GM23248 (cell line): ENCODE measurements at regions not wholly inside any gene's neighbourhood (a gene's known extent, or its start where the extent isn't known, plus 50 kb on each side); places are given as distances from the start of the nearest gene placed in this dataset.
A peak's percentile ranks its signal among the peaks of the same experiment; 100 is the strongest.

Experiments used
- DNase-seq: peaks from one replicate; pipeline ENCODE4 v3.0.0-alpha.2; 2015
- H2AFZ ChIP-seq: fragments of 200-600 bp; sonication (generic); 2 replicates; pipeline ENCODE4 v1.6.1; 2016; ENCODE audit warnings: antibody characterized with exemption
- H3F3A ChIP-seq: fragments of 200-600 bp; sonication (generic); 2 replicates; pipeline ENCODE4 v1.6.1; 2016; ENCODE audit warnings: mild to moderate bottlenecking, antibody characterized with exemption, mixed run types; ENCODE audit not compliant: insufficient read depth
- H3K27ac ChIP-seq: fragments of 200-600 bp; sonication (generic); 2 replicates; pipeline ENCODE4 v1.5.1; 2016; ENCODE audit warnings: mild to moderate bottlenecking
- H3K27me3 ChIP-seq: fragments of 200-600 bp; sonication (generic); replicated peaks from 2 replicates; pipeline ENCODE4 v1.6.1; 2016; ENCODE audit warnings: mild to moderate bottlenecking; ENCODE audit not compliant: insufficient read depth
- H3K36me3 ChIP-seq: fragments of 200-600 bp; sonication (generic); 2 replicates; pipeline ENCODE4 v1.6.1; 2016; ENCODE audit warnings: low read depth, mild to moderate bottlenecking
- H3K4me1 ChIP-seq: fragments of 200-600 bp; sonication (generic); 2 replicates; pipeline ENCODE4 v1.6.1; 2016; ENCODE audit warnings: mild to moderate bottlenecking; ENCODE audit not compliant: insufficient read depth
- H3K4me2 ChIP-seq: fragments of 200-600 bp; sonication (generic); one replicate; pipeline ENCODE4 v1.6.1; 2016; ENCODE audit warnings: mild to moderate bottlenecking; ENCODE audit not compliant: unreplicated experiment
- H3K4me3 ChIP-seq: fragments of 200-600 bp; sonication (generic); 2 replicates; pipeline ENCODE4 v1.5.1; 2016; ENCODE audit warnings: mild to moderate bottlenecking
- H3K79me2 ChIP-seq: fragments of 200-600 bp; sonication (generic); 2 replicates; pipeline ENCODE4 v1.6.1; 2016; ENCODE audit warnings: mild to moderate bottlenecking; ENCODE audit not compliant: insufficient read depth
- H3K9ac ChIP-seq: fragments of 200-600 bp; sonication (generic); 2 replicates; pipeline ENCODE4 v1.6.1; 2016; ENCODE audit warnings: mild to moderate bottlenecking
- H3K9me2 ChIP-seq: fragments of 200-600 bp; sonication (generic); 2 replicates; pipeline ENCODE4 v1.6.1; 2016; ENCODE audit warnings: mixed run types, mild to moderate bottlenecking, moderate library complexity; ENCODE audit not compliant: insufficient read depth
- H3K9me3 ChIP-seq: fragments of 200-600 bp; sonication (generic); one replicate; pipeline ENCODE4 v1.6.1; 2017; ENCODE audit warnings: low read depth
- H4K20me1 ChIP-seq: fragments of 200-600 bp; sonication (generic); 2 replicates; pipeline ENCODE4 v1.6.0; 2016; ENCODE audit not compliant: insufficient read depth
- EZH2 ChIP-seq: fragments of 200-600 bp; sonication (generic); IDR thresholded peaks from 2 replicates; pipeline ENCODE4 v1.6.1; 2018; ENCODE audit warnings: antibody characterized with exemption, mild to moderate bottlenecking; ENCODE audit not compliant: insufficient read depth, poor library complexity, severe bottlenecking
- EZH2phosphoT487 ChIP-seq: fragments of 200-600 bp; sonication (generic); IDR thresholded peaks from 2 replicates; pipeline ENCODE4 v1.6.1; 2018; ENCODE audit warnings: antibody characterized with exemption, moderate library complexity, mild to moderate bottlenecking, low read depth; ENCODE audit not compliant: insufficient read depth
- WGBS, 2 experiments: methylation state at CpG; one replicate each; pipeline ENCODE4 v1.1.6; 2015 to 2017; ENCODE audit warnings: low lambda C conversion rate in 2 of 2, low coverage in 1 of 2; ENCODE audit errors: missing lambda C conversion rate in 2 of 2; 5-methylcytosine and 5-hydroxymethylcytosine counted together
- in situ Hi-C: fragments of 300-500 bp; cut with MboI; formaldehyde crosslinking; loops from 2 replicates; pipeline ENCODE4 v1.15.0; 2020

DNA sequence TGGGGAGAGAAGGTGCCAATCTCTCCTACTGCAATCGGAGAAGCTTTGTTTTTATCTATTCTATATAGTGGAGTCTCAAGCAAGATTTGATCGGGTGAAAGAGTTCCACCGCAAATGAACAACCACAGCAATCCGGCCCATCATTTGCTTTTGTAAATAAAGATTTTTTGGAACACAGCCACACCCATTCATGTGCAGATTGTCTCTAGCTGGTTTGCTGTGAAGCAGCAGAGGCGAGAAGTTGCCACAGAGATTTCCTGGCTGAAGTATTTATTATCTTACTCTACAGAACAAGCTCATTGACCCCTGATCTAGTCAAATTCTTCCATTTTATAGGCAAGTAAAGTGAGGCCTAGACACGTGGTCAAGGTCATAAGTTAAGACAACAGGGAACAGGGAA is 195.5 kb upstream of the TNRC6C start:
- WGBS, 2 experiments, result 59 to 63% methylated on average over 4 to 6 of the region's 6 CpGs
- Histone ChIP-seq H3K9me2 (no peaks in the 10 kb centered on the region), H3K27me3 (peaks cover 33% of the 10 kb centered on the region), H3K9me3 (no peaks in the 10 kb centered on the region), H3K4me3 (no peak overlapping the region), H3K79me2 (no peaks in the 10 kb centered on the region), H3K9ac (no peak overlapping the region), H3K36me3 (no peaks in the 10 kb centered on the region), H3K4me1 (no peaks in the 10 kb centered on the region), H3K4me2 (no peak overlapping the region), H3F3A (no peaks in the 10 kb centered on the region), H2AFZ (no peak overlapping the region), H3K27ac (no peak overlapping the region), H4K20me1 (no peaks in the 10 kb centered on the region)
- in situ Hi-C loops, result no loop called here
- DNase-seq, result no peak
- TF ChIP-seq EZH2 (no peak), EZH2phosphoT487 (no peak)

DNA sequence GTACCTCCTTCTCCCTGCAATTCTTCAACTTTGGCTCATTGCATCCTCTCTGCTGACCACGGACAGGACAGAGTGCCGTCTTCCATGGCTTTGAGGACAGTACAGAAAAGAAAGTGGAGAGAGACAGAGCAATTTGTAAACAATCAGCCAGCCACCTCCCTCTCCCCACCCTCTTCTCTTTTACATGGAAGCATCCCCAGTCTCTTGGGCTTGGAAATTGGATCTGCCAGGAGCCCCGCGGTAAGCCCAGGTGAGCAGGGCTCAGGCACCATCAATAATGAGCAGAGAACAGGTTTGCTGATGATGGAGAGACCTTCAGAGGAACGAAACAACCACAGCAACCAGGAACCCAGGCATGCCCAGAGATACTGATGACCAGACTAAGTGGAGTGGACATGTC is 194.9 kb upstream of the TNRC6C start:
- Histone ChIP-seq H2AFZ (no peak overlapping the region), H3K9me2 (no peaks in the 10 kb centered on the region), H3K79me2 (no peaks in the 10 kb centered on the region), H3K36me3 (no peaks in the 10 kb centered on the region), H3K4me2 (no peak overlapping the region), H3K4me1 (no peaks in the 10 kb centered on the region), H3K9ac (no peak overlapping the region), H3K27me3 (peaks cover 35% of the 10 kb centered on the region), H3K9me3 (no peaks in the 10 kb centered on the region), H3F3A (no peaks in the 10 kb centered on the region), H3K4me3 (no peak overlapping the region), H3K27ac (no peak overlapping the region), H4K20me1 (no peaks in the 10 kb centered on the region)
- DNase-seq, result no peak
- 27 to 30% methylated on average over 5 of the region's 5 CpGs for WGBS, 2 experiments
- TF ChIP-seq EZH2, result no peak
- TF ChIP-seq EZH2phosphoT487, result no peak
- in situ Hi-C loops, result no loop called here

DNA sequence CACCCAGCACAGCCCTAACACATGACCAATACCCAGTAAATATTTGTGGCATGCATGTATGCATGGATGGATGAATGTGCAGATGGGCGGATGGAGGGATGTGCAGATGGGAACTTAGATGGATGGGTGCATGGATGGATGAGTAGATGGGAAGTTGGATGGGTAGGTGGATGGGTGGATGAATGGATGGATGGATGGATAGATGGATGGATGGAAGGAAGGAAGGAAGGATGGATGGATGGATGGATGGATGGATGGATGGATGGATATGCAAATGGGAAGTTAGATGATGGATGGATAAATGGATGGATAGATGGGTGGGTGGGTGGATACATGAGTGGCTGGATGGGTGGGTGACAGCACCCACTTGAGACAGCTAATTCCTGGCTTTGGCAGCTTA is 193.2 kb upstream of the TNRC6C start:
- H3K9ac ChIP-seq, result no peak overlapping the region
- H3F3A ChIP-seq, result no peaks in the 10 kb centered on the region
- WGBS, 2 experiments, result 63 to 69% methylated on average over 1 of the region's 1 CpG
- no peaks in the 10 kb centered on the region for H3K79me2 ChIP-seq
- H3K27ac ChIP-seq, result no peak overlapping the region
- H2AFZ ChIP-seq, result no peak overlapping the region
- no peak overlapping the region for H3K4me3 ChIP-seq
- peaks cover 42% of the 10 kb centered on the region for H3K27me3 ChIP-seq
- TF ChIP-seq EZH2 (no peak), EZH2phosphoT487 (no peak)
- DNase-seq, result no peak
- H3K9me3 ChIP-seq, result no peaks in the 10 kb centered on the region
- no peaks in the 10 kb centered on the region for H3K36me3 ChIP-seq
- in situ Hi-C loops, result no loop called here
- no peaks in the 10 kb centered on the region for H4K20me1 ChIP-seq
- H3K4me1 ChIP-seq, result peaks cover under 1% of the 10 kb centered on the region; the same call in 1 of the 2 replicates
- H3K4me2 ChIP-seq, result no peak overlapping the region
- no peaks in the 10 kb centered on the region for H3K9me2 ChIP-seq

DNA sequence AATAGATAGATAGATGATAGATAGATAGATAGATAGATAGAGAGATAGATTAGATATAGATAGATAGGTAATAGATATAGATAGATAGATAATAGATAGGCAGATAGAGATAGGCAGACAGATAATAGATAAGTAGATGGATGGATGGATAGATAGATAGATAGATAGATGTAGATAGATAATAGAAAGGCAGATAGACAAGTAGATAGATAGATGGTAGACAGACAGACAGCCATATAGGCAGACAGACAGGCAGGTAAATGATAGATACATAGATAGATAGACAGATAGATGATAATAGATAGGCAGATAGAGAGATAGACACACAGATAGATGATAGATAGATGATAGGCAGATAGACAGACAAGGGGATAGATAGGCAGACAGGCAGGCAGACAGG is 191.4 kb upstream of the TNRC6C start:
- DNase-seq, result no peak
- Histone ChIP-seq H3K9me2 (no peaks in the 10 kb centered on the region), H3K79me2 (no peaks in the 10 kb centered on the region), H3K9me3 (no peaks in the 10 kb centered on the region), H4K20me1 (no peaks in the 10 kb centered on the region), H2AFZ (no peak overlapping the region), H3K27ac (no peak overlapping the region), H3K36me3 (no peaks in the 10 kb centered on the region), H3K4me1 (peaks cover 8% of the 10 kb centered on the region), H3K4me2 (no peak overlapping the region), H3F3A (no peaks in the 10 kb centered on the region), H3K9ac (no peak overlapping the region), H3K4me3 (no peak overlapping the region), H3K27me3 (peaks cover 42% of the 10 kb centered on the region)
- TF ChIP-seq EZH2 (no peak), EZH2phosphoT487 (no peak)
- in situ Hi-C loops, result no loop called here

DNA sequence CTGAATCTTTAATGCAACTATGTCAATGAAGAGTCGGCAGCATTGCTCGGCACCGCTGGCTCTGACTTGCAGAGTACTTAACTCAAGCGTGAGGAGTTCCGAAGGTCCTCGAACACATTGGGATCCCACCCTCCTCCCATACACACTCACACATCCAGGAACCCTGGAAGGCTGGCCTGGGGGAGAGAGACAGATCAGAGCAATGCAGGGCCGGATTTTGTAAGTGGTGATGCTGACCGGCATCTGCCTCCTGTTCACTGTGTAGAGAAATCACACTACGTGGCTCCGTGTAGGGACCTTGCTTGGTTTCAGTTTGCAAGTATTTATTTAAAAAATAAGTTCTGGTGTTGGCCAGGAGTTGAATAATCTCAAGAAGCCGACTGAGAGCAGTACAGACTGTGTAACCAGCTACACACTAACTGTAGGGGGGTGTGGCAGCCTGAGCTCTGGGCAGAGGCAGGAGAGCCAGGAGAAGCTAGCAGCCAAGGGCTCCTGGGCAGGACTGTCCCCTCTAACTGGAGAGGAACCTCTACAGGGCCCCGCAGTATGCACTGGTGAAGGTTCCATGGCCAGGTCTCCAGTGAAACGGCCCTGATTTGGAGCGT is 190.2 kb upstream of the TNRC6C start:
- Histone ChIP-seq H3K27me3 (peaks cover 36% of the 10 kb centered on the region), H2AFZ (no peak overlapping the region), H4K20me1 (no peaks in the 10 kb centered on the region), H3K4me3 (no peak overlapping the region), H3F3A (no peaks in the 10 kb centered on the region), H3K4me2 (no peak overlapping the region), H3K9me3 (no peaks in the 10 kb centered on the region), H3K36me3 (no peaks in the 10 kb centered on the region), H3K9ac (no peak overlapping the region), H3K4me1 (peaks cover 8% of the 10 kb centered on the region), H3K79me2 (no peaks in the 10 kb centered on the region), H3K27ac (no peak overlapping the region), H3K9me2 (no peaks in the 10 kb centered on the region)
- in situ Hi-C loops, result no loop called here
- DNase-seq, result peak; percentile 44
- 47 to 51% methylated on average over 14 of the region's 14 CpGs for WGBS, 2 experiments
- TF ChIP-seq EZH2, result no peak
- TF ChIP-seq EZH2phosphoT487, result no peak
